Naive B cell (primary cell): ENCODE measurements at regions not wholly inside any gene's neighbourhood (a gene's known extent, or its start where the extent isn't known, plus 50 kb on each side); places are given as distances from the start of the nearest gene placed in this dataset.

Experiments used
- ATAC-seq, 2 donors: fragments of 150-1000 bp; cut with Tn5 transposase; 2 replicates each; pipeline ENCODE4 v1.10.0; 2021; ENCODE audit warnings: low read depth in 2 of 2, mild to moderate bottlenecking in 2 of 2, moderate library complexity in 2 of 2
- DNase-seq: peaks from one replicate; pipeline ENCODE4 v3.0.0; 2022
- H3K27ac Mint-ChIP-seq, 6 donors: one replicate each; pipeline ENCODE4 v1.8.0; 2020 to 2022; ENCODE audit warnings: mild to moderate bottlenecking in 6 of 6, mixed read lengths in 6 of 6, moderate library complexity in 5 of 6, inconsistent platforms in 2 of 6
- H3K27me3 Mint-ChIP-seq, 3 donors: one replicate each; pipeline ENCODE4 v1.8.0; 2021 to 2022; ENCODE audit warnings: mixed read lengths in 3 of 3, mild to moderate bottlenecking in 1 of 3
- H3K36me3 Mint-ChIP-seq, 2 donors: one replicate each; pipeline ENCODE4 v1.8.0; 2020 to 2022; ENCODE audit warnings: mixed read lengths in 2 of 2, inconsistent platforms in 1 of 2, mild to moderate bottlenecking in 1 of 2
- H3K4me1 Mint-ChIP-seq, 3 donors: one replicate each; pipeline ENCODE4 v1.8.0; 2020 to 2022; ENCODE audit warnings: mixed read lengths in 3 of 3, inconsistent platforms in 1 of 3, mild to moderate bottlenecking in 1 of 3, moderate library complexity in 1 of 3
- H3K4me3 Mint-ChIP-seq, 8 donors: one replicate each; pipeline ENCODE4 v1.8.0; 2020 to 2022; ENCODE audit warnings: mild to moderate bottlenecking in 8 of 8, mixed read lengths in 8 of 8, moderate library complexity in 8 of 8, inconsistent platforms in 2 of 8
- H3K9me3 Mint-ChIP-seq, 7 donors: one replicate each; pipeline ENCODE4 v1.8.0; 2020 to 2022; ENCODE audit warnings: mixed read lengths in 7 of 7, mild to moderate bottlenecking in 5 of 7, inconsistent platforms in 2 of 7, moderate library complexity in 1 of 7

DNA sequence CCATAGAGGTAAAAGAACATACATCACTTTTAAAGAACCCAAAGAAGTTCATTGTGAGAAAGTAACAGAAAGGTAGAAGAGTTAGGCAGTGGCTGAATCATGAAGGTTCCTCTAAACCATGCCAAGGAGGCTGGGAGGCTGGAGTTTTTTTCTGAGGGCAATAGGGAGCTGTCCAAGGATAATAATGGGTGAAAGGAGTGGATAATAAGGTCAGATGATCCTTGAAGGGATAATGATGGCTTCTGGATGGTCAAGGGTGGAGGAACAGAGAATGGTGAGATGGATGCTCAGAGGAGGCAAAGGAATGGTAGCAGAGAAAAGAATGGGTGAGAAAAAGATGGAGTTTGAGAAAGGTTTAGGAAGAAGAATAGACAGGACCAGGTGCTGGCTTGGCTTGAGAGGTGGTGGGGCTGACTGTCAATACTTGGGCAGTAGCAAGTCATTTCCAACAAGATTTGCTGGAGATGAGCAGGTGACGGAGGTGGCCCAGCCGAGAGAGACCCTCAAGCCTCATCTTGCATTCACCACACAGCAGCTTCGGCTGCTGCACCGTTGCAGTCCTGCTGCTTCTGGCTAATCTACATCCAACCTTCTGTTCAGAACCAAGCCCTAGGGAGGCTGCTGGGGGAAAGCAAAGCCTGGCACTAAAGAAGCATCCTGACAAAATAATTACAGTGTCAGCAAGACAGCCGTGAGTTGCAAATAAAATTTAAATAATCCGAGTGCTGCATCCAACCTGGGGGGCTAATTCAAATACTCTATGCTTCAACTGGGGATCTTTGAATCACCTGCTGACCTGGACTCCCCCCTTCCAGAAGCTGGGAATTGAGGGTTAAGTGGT is 131.2 kb upstream of the KCNG1 start:
- Mint-ChIP-seq H3K9me3 (peaks cover 0 to 2% (median 0%) of the 10 kb centered on the region in 7 donors), H3K27me3 (peaks cover 24 to 42% (median 41%) of the 10 kb centered on the region in 3 donors), H3K4me3 (no peak overlapping the region), H3K27ac (peak overlapping the region in 1 of 6 donors; percentile 16), H3K4me1 (peaks cover 0 to 26% (median 8%) of the 10 kb centered on the region in 3 donors), H3K36me3 (no peaks in the 10 kb centered on the region)
- ATAC-seq (no peak), DNase-seq (no peak)

GRCh38 chr20:51148941-51149340 is 126.0 kb upstream of the KCNG1 start:
- Mint-ChIP-seq H3K4me3 (no peak overlapping the region), H3K27ac (no peak overlapping the region), H3K4me1 (peaks cover 0 to 3% (median 2%) of the 10 kb centered on the region in 3 donors), H3K27me3 (peaks cover 11 to 38% (median 27%) of the 10 kb centered on the region in 3 donors), H3K9me3 (peaks cover 8 to 22% (median 16%) of the 10 kb centered on the region in 7 donors), H3K36me3 (peaks cover 12 to 21% of the 10 kb centered on the region in 2 donors)
- no peak for ATAC-seq
- DNase-seq: no peak

DNA sequence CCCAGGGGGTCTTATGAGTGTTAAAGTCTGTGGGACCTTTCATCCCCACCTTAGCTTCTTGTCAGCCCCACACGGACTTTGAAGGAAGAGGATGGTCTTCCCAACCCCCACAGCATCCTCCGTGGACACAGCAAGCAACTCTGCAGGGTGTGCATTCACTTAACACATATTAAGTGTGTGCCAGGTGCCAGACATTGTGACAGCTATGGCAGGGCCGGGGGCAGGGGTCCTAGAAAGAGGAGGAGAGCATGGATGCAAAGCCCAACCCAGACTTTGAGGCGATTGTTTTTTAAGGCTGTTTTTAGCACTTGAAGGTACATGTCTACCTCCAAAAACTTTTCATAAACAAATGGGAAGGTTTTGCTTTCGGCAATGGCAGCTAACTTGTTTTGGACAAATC is 121.6 kb upstream of the KCNG1 start:
- H3K27ac Mint-ChIP-seq: peak overlapping the region in 1 of 6 donors; percentile 39
- H3K27me3 Mint-ChIP-seq: peaks cover 15 to 41% (median 27%) of the 10 kb centered on the region in 3 donors
- H3K36me3 Mint-ChIP-seq: peaks cover 12 to 26% of the 10 kb centered on the region in 2 donors
- no peak overlapping the region for H3K4me3 Mint-ChIP-seq
- peaks cover 8 to 22% (median 16%) of the 10 kb centered on the region in 7 donors for H3K9me3 Mint-ChIP-seq
- DNase-seq (no peak), ATAC-seq (no peak)
- peaks cover 0 to 6% (median 0%) of the 10 kb centered on the region in 3 donors for H3K4me1 Mint-ChIP-seq

DNA sequence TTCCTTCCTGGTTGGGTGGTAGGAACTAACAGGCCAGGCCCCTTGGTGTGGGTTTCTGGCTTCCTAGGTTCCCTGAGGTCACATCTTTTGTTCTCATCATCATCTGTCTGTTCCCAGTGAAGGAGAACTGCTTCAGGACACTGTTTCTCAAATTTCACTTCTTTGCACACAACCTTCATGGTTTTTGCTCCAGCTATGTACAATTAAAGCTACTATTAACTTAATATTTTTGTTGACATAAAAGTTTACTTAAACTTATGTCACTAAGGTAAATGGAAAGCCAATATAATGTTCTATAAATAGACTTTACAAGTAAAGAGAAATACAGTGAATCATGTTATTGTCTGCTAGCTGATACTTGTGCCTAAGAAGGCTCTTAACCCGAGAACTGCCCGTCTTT is 120.7 kb upstream of the KCNG1 start:
- ATAC-seq: no peak
- DNase-seq: no peak
- peaks cover 8 to 22% (median 16%) of the 10 kb centered on the region in 7 donors for H3K9me3 Mint-ChIP-seq
- peak overlapping the region in 1 of 8 donors; percentile 25 for H3K4me3 Mint-ChIP-seq
- peaks cover 12 to 26% of the 10 kb centered on the region in 2 donors for H3K36me3 Mint-ChIP-seq
- H3K4me1 Mint-ChIP-seq: peaks cover 0 to 6% (median 0%) of the 10 kb centered on the region in 3 donors
- no peak overlapping the region for H3K27ac Mint-ChIP-seq
- peaks cover 15 to 45% (median 31%) of the 10 kb centered on the region in 3 donors for H3K27me3 Mint-ChIP-seq

DNA sequence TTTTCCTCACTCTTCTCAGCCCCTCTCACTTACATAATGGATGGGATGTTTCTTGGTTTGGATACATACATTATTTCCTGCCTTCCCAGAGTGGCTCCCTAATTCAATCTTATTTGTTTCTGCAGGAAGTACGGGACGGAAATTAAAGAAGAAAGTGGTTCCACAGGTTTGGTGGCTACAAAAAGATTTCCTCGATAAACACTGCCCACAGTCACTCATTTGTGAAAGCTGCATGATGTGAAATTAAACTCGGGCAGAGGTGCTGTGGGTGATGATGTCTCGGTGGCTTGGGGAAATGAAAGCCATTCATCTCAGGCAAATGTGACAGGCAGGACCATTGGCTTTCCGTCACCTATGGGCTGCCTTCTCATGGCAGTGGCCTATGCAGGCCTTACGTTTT is 119.5 kb upstream of the KCNG1 start:
- DNase-seq: no peak
- peak overlapping the region in 1 of 6 donors; percentile 44 for H3K27ac Mint-ChIP-seq
- H3K9me3 Mint-ChIP-seq: peaks cover 8 to 22% (median 16%) of the 10 kb centered on the region in 7 donors
- H3K27me3 Mint-ChIP-seq: peaks cover 11 to 37% (median 28%) of the 10 kb centered on the region in 3 donors
- no peak for ATAC-seq
- peaks cover 0 to 8% (median 0%) of the 10 kb centered on the region in 3 donors for H3K4me1 Mint-ChIP-seq
- H3K4me3 Mint-ChIP-seq: no peak overlapping the region
- H3K36me3 Mint-ChIP-seq: peaks cover 12 to 26% of the 10 kb centered on the region in 2 donors

GRCh38 chr20:51140671-51141070 is 117.8 kb upstream of the KCNG1 start:
- Mint-ChIP-seq H3K9me3 (peaks cover 4 to 13% (median 7%) of the 10 kb centered on the region in 7 donors), H3K36me3 (peaks cover 3 to 16% of the 10 kb centered on the region in 2 donors), H3K27ac (peak overlapping the region in 1 of 6 donors; percentile 87), H3K27me3 (peaks cover 5 to 23% (median 23%) of the 10 kb centered on the region in 3 donors), H3K4me3 (no peak overlapping the region), H3K4me1 (peaks cover 0 to 17% (median 0%) of the 10 kb centered on the region in 3 donors)
- DNase-seq (no peak), ATAC-seq (no peak)

- H3K4me3 Mint-ChIP-seq: no peak overlapping the region
- no peak for DNase-seq
- peaks cover 0 to 5% (median 1%) of the 10 kb centered on the region in 7 donors for H3K9me3 Mint-ChIP-seq
- ATAC-seq: no peak
- peaks cover 5 to 19% (median 18%) of the 10 kb centered on the region in 3 donors for H3K27me3 Mint-ChIP-seq
- H3K27ac Mint-ChIP-seq: no peak overlapping the region
- peaks cover 0 to 10% of the 10 kb centered on the region in 2 donors for H3K36me3 Mint-ChIP-seq
- H3K4me1 Mint-ChIP-seq: peaks cover under 1 to 22% (median 1%) of the 10 kb centered on the region in 3 donors
These were observed 117.0 kb upstream of the KCNG1 start for GRCh38 chr20:51139891-51140290.

- H3K27me3 Mint-ChIP-seq: peaks cover 3 to 17% (median 17%) of the 10 kb centered on the region in 3 donors
- peaks cover 0 to 13% of the 10 kb centered on the region in 2 donors for H3K36me3 Mint-ChIP-seq
- no peak for ATAC-seq
- H3K4me1 Mint-ChIP-seq: peaks cover 10 to 32% (median 11%) of the 10 kb centered on the region in 3 donors
- peaks cover 0 to 3% (median 0%) of the 10 kb centered on the region in 7 donors for H3K9me3 Mint-ChIP-seq
- no peak overlapping the region for H3K4me3 Mint-ChIP-seq
- no peak for DNase-seq
- peak overlapping the region in 1 of 6 donors; percentile 68 for H3K27ac Mint-ChIP-seq
These were observed 115.7 kb upstream of the KCNG1 start for GRCh38 chr20:51138576-51138975.

DNA sequence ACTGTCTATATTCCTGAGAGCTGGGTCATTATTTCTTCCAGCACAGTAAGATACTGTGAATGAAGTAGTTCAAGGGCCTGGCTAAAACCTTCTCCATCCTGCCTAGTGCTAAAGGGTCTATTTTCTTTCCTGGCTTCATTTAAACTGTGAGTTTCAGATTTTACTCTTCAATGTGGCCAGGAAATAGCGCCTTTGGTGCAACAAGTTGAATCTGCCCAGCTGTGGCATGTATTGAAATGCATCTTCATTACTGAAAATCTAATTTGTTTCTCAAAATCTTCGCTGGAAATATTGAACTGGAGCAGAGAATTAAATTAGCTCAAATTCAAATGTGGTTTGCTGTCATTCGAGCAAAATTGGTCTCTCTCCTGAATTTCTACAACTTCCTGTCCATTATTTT is 114.6 kb upstream of the KCNG1 start:
- Mint-ChIP-seq H3K4me1 (peaks cover 10 to 32% (median 16%) of the 10 kb centered on the region in 3 donors), H3K9me3 (peaks cover 0 to 3% (median 0%) of the 10 kb centered on the region in 7 donors), H3K36me3 (peaks cover 0 to 13% of the 10 kb centered on the region in 2 donors), H3K4me3 (no peak overlapping the region), H3K27me3 (peaks cover 0 to 17% (median 7%) of the 10 kb centered on the region in 3 donors), H3K27ac (peak overlapping the region in 1 of 6 donors; percentile 26)
- DNase-seq: no peak
- no peak for ATAC-seq

DNA sequence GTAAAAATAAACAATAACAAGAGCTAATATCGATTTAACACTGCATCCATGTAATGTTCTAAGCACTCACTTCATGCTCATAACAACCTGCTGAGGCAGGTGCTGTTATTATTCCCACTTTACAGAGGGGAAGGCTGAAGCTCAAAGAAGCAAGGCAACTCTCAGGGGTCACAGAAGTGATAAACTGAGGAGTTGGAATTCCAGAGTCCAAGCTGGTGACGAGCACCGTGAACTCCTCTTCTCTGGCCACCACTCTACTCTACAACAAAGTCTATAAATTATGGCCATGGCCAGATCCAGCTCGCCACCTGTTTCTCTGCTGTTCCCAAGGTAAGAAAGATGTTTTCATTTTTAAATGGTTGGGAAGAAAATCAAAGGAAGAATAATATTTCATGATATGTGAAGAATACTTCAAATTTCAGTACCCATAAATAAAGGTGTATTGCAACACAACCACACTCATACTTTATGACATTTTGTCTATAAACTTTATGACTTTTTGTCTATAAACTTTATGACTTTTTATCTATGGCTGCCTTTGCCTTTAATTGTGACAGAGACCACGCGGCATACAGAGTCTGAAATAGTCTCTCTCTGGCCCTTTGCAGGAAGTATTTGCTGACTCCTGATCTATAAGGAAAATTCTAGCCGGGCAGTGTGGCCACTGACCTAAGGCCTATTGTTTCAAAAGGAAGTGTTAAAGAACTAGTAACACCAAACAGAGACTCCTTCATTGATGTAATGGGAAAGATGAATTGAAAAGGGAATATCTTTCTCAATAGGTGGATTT is 113.2 kb upstream of the KCNG1 start:
- Mint-ChIP-seq H3K36me3 (peaks cover 0 to 13% of the 10 kb centered on the region in 2 donors), H3K27me3 (peaks cover 0 to 17% (median 7%) of the 10 kb centered on the region in 3 donors), H3K4me1 (peaks cover 10 to 46% (median 20%) of the 10 kb centered on the region in 3 donors), H3K27ac (peak overlapping the region in 2 of 6 donors; percentile 9 to 71), H3K4me3 (no peak overlapping the region), H3K9me3 (peaks cover 0 to 3% (median 0%) of the 10 kb centered on the region in 7 donors)
- no peak for DNase-seq
- ATAC-seq: no peak

DNA sequence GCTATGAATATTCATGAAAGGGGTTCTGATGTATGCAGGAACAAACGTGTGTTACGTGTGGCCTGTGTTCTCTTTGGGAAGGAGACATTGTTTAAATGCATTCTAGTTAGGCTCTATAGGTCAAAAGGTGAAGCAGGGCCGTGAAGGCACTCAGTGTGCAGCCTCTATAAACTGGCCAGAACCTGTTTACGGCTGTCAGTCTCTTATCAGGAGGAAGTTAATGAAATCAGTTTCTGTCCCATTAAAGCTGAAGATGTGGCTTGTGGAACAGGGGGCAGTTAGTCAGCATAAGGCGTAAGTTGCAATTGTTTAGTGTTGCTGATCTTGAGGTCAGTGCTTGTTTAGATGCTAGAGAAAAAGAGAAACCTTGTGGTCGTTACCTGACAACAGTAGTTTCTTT is 111.5 kb upstream of the KCNG1 start:
- Mint-ChIP-seq H3K27ac (no peak overlapping the region), H3K27me3 (peaks cover 0 to 16% (median 7%) of the 10 kb centered on the region in 3 donors), H3K36me3 (peaks cover 0 to 8% of the 10 kb centered on the region in 2 donors), H3K4me1 (peaks cover 17 to 63% (median 28%) of the 10 kb centered on the region in 3 donors), H3K4me3 (peak overlapping the region in 2 of 8 donors; percentile 2 to 20), H3K9me3 (peaks cover 0 to 3% (median 0%) of the 10 kb centered on the region in 7 donors)
- no peak for ATAC-seq
- no peak for DNase-seq

DNA sequence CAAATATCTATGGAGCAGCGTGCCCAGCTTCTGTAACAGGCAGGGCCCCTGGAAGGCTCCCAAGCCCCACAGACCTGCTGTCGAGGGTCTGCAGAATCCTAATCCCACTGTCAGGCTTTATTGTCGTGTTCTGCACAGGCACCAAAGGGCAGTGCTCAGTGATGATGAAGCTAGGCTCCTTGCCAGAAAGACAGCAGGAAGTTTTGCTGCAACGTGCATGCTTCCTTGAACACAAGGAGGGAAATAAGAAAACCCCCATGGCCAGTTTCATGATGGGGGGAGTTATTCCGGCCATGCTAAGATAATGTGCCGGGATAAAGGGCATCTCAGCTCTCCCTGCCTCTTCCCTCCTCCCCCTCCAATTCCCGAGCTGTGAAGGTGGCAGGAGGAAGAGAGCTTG is 109.4 kb upstream of the KCNG1 start:
- peaks cover 0 to 8% of the 10 kb centered on the region in 2 donors for H3K36me3 Mint-ChIP-seq
- peak overlapping the region in 7 of 8 donors; percentile 12 to 73 (median 51) for H3K4me3 Mint-ChIP-seq
- ATAC-seq (no peak), DNase-seq (no peak)
- peaks cover 0 to 10% (median 0%) of the 10 kb centered on the region in 3 donors for H3K27me3 Mint-ChIP-seq
- peaks cover 0 to 3% (median 0%) of the 10 kb centered on the region in 7 donors for H3K9me3 Mint-ChIP-seq
- H3K27ac Mint-ChIP-seq: peak overlapping the region in 1 of 6 donors; percentile 34
- H3K4me1 Mint-ChIP-seq: peaks cover 32 to 82% (median 44%) of the 10 kb centered on the region in 3 donors

DNA sequence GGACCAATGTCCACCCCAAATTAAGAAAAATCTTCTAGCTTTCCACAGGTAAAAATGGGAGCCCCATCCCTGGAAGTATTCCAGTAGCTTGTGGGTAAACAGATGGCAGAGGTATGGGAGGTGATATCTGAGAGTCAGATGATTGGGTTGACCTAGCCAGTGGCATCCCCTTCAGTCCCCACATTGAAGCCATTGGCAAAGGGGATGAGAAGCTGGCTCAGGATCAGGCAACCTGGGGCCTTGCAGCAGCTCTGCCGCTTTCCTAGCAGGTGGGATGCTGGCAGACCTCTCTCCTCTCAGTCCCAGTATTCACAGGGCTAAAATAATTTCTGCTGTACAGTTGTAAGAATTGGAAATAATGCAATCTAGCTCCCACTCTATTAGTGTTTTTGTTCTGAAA is 108.9 kb upstream of the KCNG1 start:
- DNase-seq (no peak), ATAC-seq (no peak)
- Mint-ChIP-seq H3K27me3 (peaks cover 1 to 10% (median 2%) of the 10 kb centered on the region in 3 donors), H3K27ac (no peak overlapping the region), H3K4me1 (peaks cover 35 to 87% (median 47%) of the 10 kb centered on the region in 3 donors), H3K36me3 (peaks cover 0 to 8% of the 10 kb centered on the region in 2 donors), H3K9me3 (peaks cover 0 to 3% (median 0%) of the 10 kb centered on the region in 7 donors), H3K4me3 (peak overlapping the region in 3 of 8 donors; percentile 51 to 73 (median 70))
